ENCODE measurements at regions not wholly inside any gene's neighbourhood (a gene's known extent, or its start where the extent isn't known, plus 50 kb on each side); places are given as distances from the start of the nearest gene placed in this dataset.

- TF ChIP-seq CTCF (IDR thresholded peaks at IDR 0.05; ENCODE audit: poor library complexity) (no peak), EZH2phosphoT487 (IDR thresholded peaks at IDR 0.05; ENCODE audit: low read depth, severe bottlenecking, unreplicated experiment) (no peak)
Observed at GRCh38 chr2:196244966-196245365, 73.6 kb upstream of the STK17B start.

All from hepatocyte (in vitro differentiated cells).